ENCODE measurements at regions not wholly inside any gene's neighbourhood (a gene's known extent, or its start where the extent isn't known, plus 50 kb on each side); places are given as distances from the start of the nearest gene placed in this dataset.

DNA sequence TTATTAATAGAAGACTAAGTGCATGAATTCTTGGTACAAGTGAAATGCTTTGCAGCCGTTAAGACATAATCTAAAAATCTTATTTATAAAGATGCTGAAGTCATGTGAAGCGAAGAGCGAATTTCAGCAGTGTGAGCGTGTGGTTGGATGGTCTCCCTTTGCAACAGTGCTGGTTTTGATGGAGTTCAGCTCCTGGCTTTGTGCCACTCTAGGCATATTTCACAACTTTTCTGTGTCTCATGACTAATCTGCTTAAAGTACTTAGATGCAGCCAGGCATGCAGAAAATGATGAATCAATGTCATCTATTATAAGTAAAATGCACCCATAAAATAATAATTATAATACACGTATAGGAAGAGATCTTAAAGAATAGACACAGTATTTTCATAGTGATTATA is 107.2 kb upstream of the TCERG1L start:
- no peak overlapping the region for H3K27ac ChIP-seq
- TF ChIP-seq, protein P1, sequence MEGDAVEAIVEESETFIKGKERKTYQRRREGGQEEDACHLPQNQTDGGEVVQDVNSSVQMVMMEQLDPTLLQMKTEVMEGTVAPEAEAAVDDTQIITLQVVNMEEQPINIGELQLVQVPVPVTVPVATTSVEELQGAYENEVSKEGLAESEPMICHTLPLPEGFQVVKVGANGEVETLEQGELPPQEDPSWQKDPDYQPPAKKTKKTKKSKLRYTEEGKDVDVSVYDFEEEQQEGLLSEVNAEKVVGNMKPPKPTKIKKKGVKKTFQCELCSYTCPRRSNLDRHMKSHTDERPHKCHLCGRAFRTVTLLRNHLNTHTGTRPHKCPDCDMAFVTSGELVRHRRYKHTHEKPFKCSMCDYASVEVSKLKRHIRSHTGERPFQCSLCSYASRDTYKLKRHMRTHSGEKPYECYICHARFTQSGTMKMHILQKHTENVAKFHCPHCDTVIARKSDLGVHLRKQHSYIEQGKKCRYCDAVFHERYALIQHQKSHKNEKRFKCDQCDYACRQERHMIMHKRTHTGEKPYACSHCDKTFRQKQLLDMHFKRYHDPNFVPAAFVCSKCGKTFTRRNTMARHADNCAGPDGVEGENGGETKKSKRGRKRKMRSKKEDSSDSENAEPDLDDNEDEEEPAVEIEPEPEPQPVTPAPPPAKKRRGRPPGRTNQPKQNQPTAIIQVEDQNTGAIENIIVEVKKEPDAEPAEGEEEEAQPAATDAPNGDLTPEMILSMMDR (conservative IDR thresholded peaks at IDR 0.05), result no peak

DNA sequence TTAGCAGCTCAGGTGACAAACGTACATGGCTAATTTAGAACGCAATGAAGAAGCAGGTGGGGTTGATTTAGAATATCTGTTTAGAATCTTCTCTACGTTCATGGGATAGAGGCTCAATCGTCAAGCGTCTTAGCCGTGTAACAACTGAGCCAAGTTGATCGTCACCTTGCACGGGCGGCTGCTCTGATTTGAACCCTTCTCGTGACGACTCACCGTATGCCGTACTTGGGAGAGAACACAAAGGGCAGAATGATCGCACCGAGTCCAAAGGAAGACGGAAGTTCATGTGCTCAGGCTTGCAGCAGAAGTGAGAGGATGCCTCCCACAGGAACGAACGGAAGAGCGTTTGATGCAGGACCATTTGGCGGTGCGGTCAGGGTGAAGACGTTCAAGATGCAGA is 108.3 kb upstream of the TCERG1L start:
- TF ChIP-seq, protein P1 (conservative IDR thresholded peaks at IDR 0.05), result no peak
- no peak overlapping the region for H3K27ac ChIP-seq

DNA sequence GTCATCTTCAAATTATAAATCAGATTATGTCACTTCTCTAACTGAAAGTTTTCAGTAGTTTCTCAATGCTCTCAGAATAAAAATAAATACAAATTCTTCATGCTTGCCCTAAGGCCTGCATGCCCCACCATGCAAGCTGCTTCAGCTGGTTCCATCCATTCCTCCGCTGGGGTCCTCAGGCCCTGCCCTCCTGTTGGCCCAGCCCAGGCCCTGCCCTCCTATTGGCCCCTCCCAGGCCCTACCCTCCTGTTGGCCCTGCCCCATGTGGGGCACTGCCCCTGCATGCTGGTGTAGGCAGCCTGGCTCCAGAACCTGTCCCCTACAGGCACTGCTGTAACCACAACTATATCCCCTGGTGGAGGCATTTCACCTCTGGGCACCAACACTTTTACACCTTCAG is 109.3 kb upstream of the TCERG1L start:
- TF ChIP-seq, protein P1 (conservative IDR thresholded peaks at IDR 0.05), result no peak
- no peak overlapping the region for H3K27ac ChIP-seq

DNA sequence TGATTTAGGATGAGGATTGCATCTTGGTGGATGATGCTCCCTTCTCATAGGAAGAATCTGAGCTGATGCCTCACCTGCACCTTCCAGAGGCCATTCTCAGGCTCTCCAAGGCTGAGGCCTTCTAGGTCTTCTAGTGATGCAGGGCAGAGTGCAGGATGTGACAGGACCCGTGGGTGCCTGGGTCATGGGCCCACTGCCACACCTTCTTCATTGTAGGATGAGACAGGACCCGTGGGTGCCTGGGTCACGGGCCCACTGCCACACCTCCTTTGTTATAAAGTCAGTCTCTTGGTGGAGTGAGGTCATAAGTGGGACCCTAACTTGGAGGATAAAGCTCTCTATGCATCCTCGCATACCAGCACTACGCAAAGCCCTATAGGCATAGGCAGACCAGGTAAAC is 109.9 kb upstream of the TCERG1L start:
- no peak overlapping the region for H3K27ac ChIP-seq
- TF ChIP-seq, protein P1 (conservative IDR thresholded peaks at IDR 0.05), result no peak

DNA sequence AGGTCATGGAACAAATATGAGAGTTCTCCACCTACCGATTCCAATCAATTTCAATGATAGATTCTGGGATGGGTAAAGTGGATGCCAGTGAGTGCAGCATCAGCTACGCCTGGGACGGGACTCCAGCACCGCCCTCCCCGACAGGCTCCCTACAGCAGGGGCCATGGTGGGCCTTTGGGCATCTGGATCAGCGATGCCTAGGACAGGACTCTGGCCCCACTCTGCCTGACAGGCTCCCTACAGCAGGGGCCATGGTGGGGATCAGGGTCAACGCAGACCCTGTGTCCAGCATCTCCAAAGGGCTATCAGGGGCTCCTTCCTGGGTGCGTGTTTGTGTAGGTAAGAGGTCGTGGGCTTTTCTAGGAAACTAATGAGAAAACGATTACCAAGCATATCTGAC is 111.2 kb upstream of the TCERG1L start:
- no peak overlapping the region for H3K27ac ChIP-seq
- TF ChIP-seq, protein P1 (conservative IDR thresholded peaks at IDR 0.05), result no peak

DNA sequence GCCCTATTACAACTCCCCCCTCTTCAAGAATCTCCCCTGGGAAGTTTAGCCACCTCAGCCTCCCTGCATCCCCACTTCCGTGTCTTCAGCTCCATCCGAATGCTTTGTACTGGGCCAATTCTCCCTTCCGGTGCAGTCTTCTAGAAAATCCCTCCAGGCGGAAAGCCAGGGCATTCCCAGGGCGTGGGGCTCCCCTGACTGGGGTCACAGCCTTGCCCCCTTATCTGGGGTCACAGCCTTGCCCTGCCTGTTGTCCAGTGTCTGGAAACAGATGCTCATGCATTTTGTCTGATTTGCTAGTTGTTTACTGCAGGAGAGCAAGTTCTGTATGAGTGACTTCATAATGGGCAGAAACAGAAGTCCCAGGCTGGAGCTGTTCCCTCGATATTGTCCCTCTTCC is 112.5 kb upstream of the TCERG1L start:
- TF ChIP-seq, protein P1 (conservative IDR thresholded peaks at IDR 0.05), result no peak
- no peak overlapping the region for H3K27ac ChIP-seq

DNA sequence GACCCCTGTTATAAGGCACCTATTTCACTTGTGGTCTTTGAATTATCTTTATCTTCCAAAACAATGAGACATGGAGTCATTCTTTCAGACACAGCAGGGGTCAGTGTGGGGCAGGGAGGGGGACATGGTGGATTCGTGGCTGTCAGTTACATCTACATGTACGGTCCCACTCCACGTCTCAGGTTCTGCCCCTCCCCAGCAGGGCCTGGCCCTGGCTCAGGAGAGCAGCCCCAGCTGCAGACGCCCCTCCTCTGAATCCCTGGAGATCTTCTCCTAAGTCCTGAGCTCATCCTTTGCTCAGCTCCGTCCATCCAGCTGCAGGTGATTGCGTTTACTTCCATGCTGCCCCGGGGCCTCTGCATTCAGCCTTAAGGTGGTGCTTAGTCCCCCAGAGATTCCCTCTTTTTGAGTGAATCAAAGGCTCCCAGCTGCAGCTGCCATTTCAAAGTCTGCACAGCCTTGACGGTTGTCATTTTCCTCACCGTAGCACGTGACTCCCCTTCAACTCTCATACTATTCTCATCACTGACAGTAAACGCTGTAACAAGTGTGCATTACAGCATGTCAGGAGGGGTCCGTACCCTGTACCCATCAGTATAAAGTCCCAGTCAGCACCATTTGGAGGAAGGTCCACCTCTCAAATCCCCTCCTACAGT is 113.4 kb upstream of the TCERG1L start:
- TF ChIP-seq, protein P1 (conservative IDR thresholded peaks at IDR 0.05), result no peak
- H3K27ac ChIP-seq, result no peak overlapping the region

All from VCaP (cell line).